B cell (primary cell): ENCODE measurements at regions not wholly inside any gene's neighbourhood (a gene's known extent, or its start where the extent isn't known, plus 50 kb on each side); places are given as distances from the start of the nearest gene placed in this dataset.

Source experiments
- ATAC-seq: fragments of 200-7000 bp; cut with Tn5 transposase; one replicate; pipeline ENCODE4 v1.10.0; 2021; ENCODE audit warnings: low read depth, mild to moderate bottlenecking, moderate number of reproducible peaks, moderate library complexity
- CTCF ChIA-PET: fragments of 350-600 bp; sonication (Branson Sonifier 250); formaldehyde crosslinking; loops from one replicate; lab custom pipeline; 2021; ENCODE audit warnings: antibody characterized with exemption, inconsistent platforms; lab: Charles Lee
- POLR2A ChIA-PET: fragments of 350-600 bp; sonication (Branson Sonifier 250); formaldehyde crosslinking; loops from one replicate; lab custom pipeline; 2021; ENCODE audit warnings: antibody characterized with exemption; lab: Charles Lee
- DNase-seq: peaks from one replicate; pipeline ENCODE4 v3.0.0; 2013
- H2AFZ ChIP-seq: 2 replicates; pipeline ENCODE4 v1.6.1; 2012; ENCODE audit warnings: mild to moderate bottlenecking, low read depth, low read length; ENCODE audit not compliant: insufficient read depth, poor library complexity, severe bottlenecking
- H3K27ac ChIP-seq, 2 donors: 1 replicate in 1 of 2; 2 replicates in 1 of 2; pipeline ENCODE4 v1.5.1; 2012 to 2013; ENCODE audit warnings: low read length in 2 of 2, mild to moderate bottlenecking in 2 of 2, moderate library complexity in 1 of 2
- H3K27me3 ChIP-seq, 4 experiments: fragments of 200-600 bp in 1 of 4; sonication (generic) in 1 of 4; replicated peaks in 1 of 4; 1 replicate in 2 of 4; 2 replicates in 2 of 4; pipeline versions ENCODE4 v1.6.1 to v1.7.0; 2013 to 2016; ENCODE audit warnings: low read length in 3 of 4, mild to moderate bottlenecking in 2 of 4, mixed read lengths in 1 of 4, moderate library complexity in 1 of 4; ENCODE audit not compliant: insufficient read depth in 4 of 4, control insufficient read depth in 3 of 4; ENCODE audit errors: control extremely low read depth in 1 of 4
- H3K36me3 ChIP-seq, 2 experiments: replicated peaks in 1 of 2; 1 replicate in 1 of 2; 2 replicates in 1 of 2; pipeline versions ENCODE4 v1.6.1 to v1.7.1; 2013; ENCODE audit warnings: low read length in 1 of 2; ENCODE audit not compliant: insufficient read depth in 2 of 2, control insufficient read depth in 1 of 2; ENCODE audit errors: control extremely low read depth in 1 of 2, extremely low read depth in 1 of 2
- H3K4me1 ChIP-seq, 2 donors: fragments of 200-600 bp in 1 of 2; sonication (generic) in 1 of 2; 1 replicate in 1 of 2; 2 replicates in 1 of 2; pipeline versions ENCODE4 v1.5.1 to v1.6.1; 2013 to 2017; ENCODE audit warnings: low read length in 2 of 2; ENCODE audit not compliant: control insufficient read depth in 2 of 2, insufficient read depth in 2 of 2
- H3K4me2 ChIP-seq: replicated peaks from 2 replicates; pipeline ENCODE3; 2012; ENCODE audit warnings: mild to moderate bottlenecking, low read depth, low read length; ENCODE audit not compliant: poor library complexity, severe bottlenecking
- H3K4me3 ChIP-seq, 5 experiments: fragments of 200-600 bp in 1 of 5; sonication (generic) in 1 of 5; 1 replicate in 3 of 5; 2 replicates in 2 of 5; pipeline versions ENCODE4 v1.5.1 to v1.7.0; 2011 to 2016; ENCODE audit warnings: low read length in 4 of 5, mild to moderate bottlenecking in 4 of 5, low read depth in 2 of 5, control low read depth in 1 of 5, moderate library complexity in 1 of 5; ENCODE audit not compliant: insufficient read depth in 1 of 5; ENCODE audit errors: control extremely low read depth in 1 of 5, extremely low read depth in 1 of 5
- H3K79me2 ChIP-seq: fragments of 200-600 bp; sonication (generic); one replicate; pipeline ENCODE4 v1.6.0; 2016; ENCODE audit warnings: low read length; ENCODE audit not compliant: control insufficient read depth, insufficient read depth
- H3K9ac ChIP-seq: fragments of 200-600 bp; sonication (generic); 2 replicates; pipeline ENCODE4 v1.6.1; 2017; ENCODE audit warnings: mild to moderate bottlenecking, low read length, moderate library complexity
- H3K9me3 ChIP-seq, 3 donors: one replicate each; pipeline versions ENCODE4 v1.6.1 to v1.7.1; 2013; ENCODE audit warnings: low read length in 2 of 3; ENCODE audit not compliant: control insufficient read depth in 2 of 3, insufficient read depth in 1 of 3; ENCODE audit errors: control extremely low read depth in 1 of 3
- H4K20me1 ChIP-seq: 2 replicates; pipeline ENCODE4 v1.6.0; 2012; ENCODE audit warnings: mild to moderate bottlenecking, low read length; ENCODE audit not compliant: insufficient read depth, control insufficient read depth, poor library complexity, severe bottlenecking
- H3K27ac Mint-ChIP-seq: one replicate; pipeline ENCODE4 v1.8.0; 2021; ENCODE audit warnings: mixed read lengths
- H3K27me3 Mint-ChIP-seq: one replicate; pipeline ENCODE4 v1.8.0; 2021; ENCODE audit warnings: mixed read lengths
- H3K4me1 Mint-ChIP-seq: one replicate; pipeline ENCODE4 v1.8.0; 2021; ENCODE audit warnings: mixed read lengths
- H3K4me3 Mint-ChIP-seq: one replicate; pipeline ENCODE4 v1.8.0; 2021; ENCODE audit warnings: mixed read lengths
- H3K9me3 Mint-ChIP-seq: one replicate; pipeline ENCODE4 v1.8.0; 2022; ENCODE audit warnings: mixed read lengths; ENCODE audit not compliant: insufficient read depth
- CTCF ChIP-seq: fragments of 200-600 bp; IDR thresholded peaks from one replicate; pipeline ENCODE4 v1.8.0; 2022; ENCODE audit warnings: antibody characterized with exemption, mild to moderate bottlenecking
- EZH2 ChIP-seq: IDR thresholded peaks from 2 replicates; pipeline ENCODE4 v1.6.1; 2012; ENCODE audit warnings: borderline replicate concordance, low read depth, mild to moderate bottlenecking, moderate library complexity, low read length; ENCODE audit not compliant: insufficient read depth, poor library complexity, severe bottlenecking
- WGBS: methylation state at CpG from one replicate; pipeline ENCODE4 v1.1.5; 2013; ENCODE audit warnings: missing lambda C conversion rate; ENCODE audit not compliant: insufficient coverage; 5-methylcytosine and 5-hydroxymethylcytosine counted together
- intact Hi-C: fragments of 100-400 bp; cut with micrococcal nuclease; formaldehyde crosslinking; loops from one replicate; pipeline ENCODE4 v1.10.0; 2022

- WGBS, result no CpG with 5 or more reads among the region's 2 CpGs
- H3K27ac ChIP-seq, result no peak overlapping the region
- H3K9me3 ChIP-seq, result no peaks in the 10 kb centered on the region
- no peaks in the 10 kb centered on the region for H3K79me2 ChIP-seq
- ATAC-seq (no peak), DNase-seq (no peak)
- intact Hi-C loops, result no loop called here
- no peaks in the 10 kb centered on the region for H3K27me3 ChIP-seq
- H3K9ac ChIP-seq, result no peak overlapping the region
- no peaks in the 10 kb centered on the region for H4K20me1 ChIP-seq
- no peaks in the 10 kb centered on the region for H3K4me1 Mint-ChIP-seq
- H3K4me1 ChIP-seq, result no peaks in the 10 kb centered on the region
- TF ChIP-seq CTCF, result no peak
- TF ChIP-seq EZH2, result no peak
- no peak overlapping the region for H3K27ac Mint-ChIP-seq
- H3K9me3 Mint-ChIP-seq, result peaks cover 3% of the 10 kb centered on the region
- ChIA-PET CTCF (no interaction called here), POLR2A (no interaction called here)
- no peaks in the 10 kb centered on the region for H3K27me3 Mint-ChIP-seq
- H2AFZ ChIP-seq, result no peak overlapping the region
- no peaks in the 10 kb centered on the region for H3K36me3 ChIP-seq
- no peak overlapping the region for H3K4me2 ChIP-seq
- H3K4me3 Mint-ChIP-seq, result no peak overlapping the region
- no peak overlapping the region for H3K4me3 ChIP-seq
These were observed 1233.9 kb upstream of the ADGRL2 start for GRCh38 chr1:80566867-80567266.

GRCh38 chr1:80566123-80566522, 1234.6 kb upstream of the ADGRL2 start:
- intact Hi-C loops, result no loop called here
- no peaks in the 10 kb centered on the region for H3K79me2 ChIP-seq
- H3K36me3 ChIP-seq, result no peaks in the 10 kb centered on the region
- TF ChIP-seq CTCF (no peak), EZH2 (no peak)
- ATAC-seq (no peak), DNase-seq (no peak)
- H3K27me3 ChIP-seq, result no peaks in the 10 kb centered on the region
- H4K20me1 ChIP-seq, result no peaks in the 10 kb centered on the region
- no peak overlapping the region for H3K27ac ChIP-seq
- WGBS, result 86% methylated on average over 1 of the region's 1 CpG
- no peaks in the 10 kb centered on the region for H3K4me1 ChIP-seq
- Mint-ChIP-seq H3K4me3 (no peak overlapping the region), H3K9me3 (peaks cover 3% of the 10 kb centered on the region), H3K27me3 (no peaks in the 10 kb centered on the region), H3K4me1 (no peaks in the 10 kb centered on the region), H3K27ac (no peak overlapping the region)
- H3K9ac ChIP-seq, result no peak overlapping the region
- ChIA-PET CTCF (no interaction called here), POLR2A (no interaction called here)
- no peak overlapping the region for H3K4me3 ChIP-seq
- H3K4me2 ChIP-seq, result no peak overlapping the region
- no peak overlapping the region for H2AFZ ChIP-seq
- no peaks in the 10 kb centered on the region for H3K9me3 ChIP-seq
